WTC11 (cell line): ENCODE measurements at regions not wholly inside any gene's neighbourhood (a gene's known extent, or its start where the extent isn't known, plus 50 kb on each side); places are given as distances from the start of the nearest gene placed in this dataset.

Experiments used
- ATAC-seq: fragments of 200-7000 bp; cut with Tn5 transposase; 2 replicates; pipeline ENCODE4 v1.10.0; 2021; ENCODE audit warnings: mild to moderate bottlenecking, moderate library complexity
- CTCF ChIA-PET: fragments of 300-600 bp; sonication (Branson Sonifier 250); formaldehyde crosslinking; loops from one replicate; lab custom pipeline; 2021; ENCODE audit warnings: antibody characterized with exemption; lab: Charles Lee
- POLR2A ChIA-PET: fragments of 350-600 bp; sonication (Branson Sonifier 250); formaldehyde crosslinking; loops from one replicate; lab custom pipeline; 2021; ENCODE audit warnings: antibody characterized with exemption; lab: Charles Lee
- DNase-seq: peaks from one replicate; pipeline ENCODE4 v3.0.0; 2021; ENCODE audit warnings: low spot score
- H3K27ac Mint-ChIP-seq: 2 replicates; pipeline ENCODE4 v1.8.0; 2021; ENCODE audit warnings: mixed read lengths
- H3K27me3 Mint-ChIP-seq: 2 replicates; pipeline ENCODE4 v1.8.0; 2021; ENCODE audit warnings: low read depth, mild to moderate bottlenecking, moderate library complexity, mixed read lengths
- H3K36me3 Mint-ChIP-seq: 2 replicates; pipeline ENCODE4 v1.8.0; 2021; ENCODE audit warnings: mixed read lengths
- H3K4me1 Mint-ChIP-seq: 2 replicates; pipeline ENCODE4 v1.8.0; 2022; ENCODE audit warnings: mixed read lengths
- H3K4me3 Mint-ChIP-seq: 2 replicates; pipeline ENCODE4 v1.8.0; 2021; ENCODE audit warnings: mild to moderate bottlenecking, moderate library complexity, mixed read lengths
- H3K9me3 Mint-ChIP-seq: 2 replicates; pipeline ENCODE4 v1.8.0; 2021; ENCODE audit warnings: mixed read lengths
- ARID4B ChIP-seq: sonication (generic); formaldehyde crosslinking; IDR thresholded peaks from 2 replicates; pipeline ENCODE4 v1.8.0; 2023; ENCODE audit warnings: missing genetic modification reagents, mild to moderate bottlenecking, borderline replicate concordance
- CDX4 ChIP-seq: fragments of 250-450 bp; sonication (Bioruptor Pico); IDR thresholded peaks from 2 replicates; pipeline ENCODE4 v1.9.0; 2021; ENCODE audit warnings: moderate library complexity, mild to moderate bottlenecking, inconsistent platforms, borderline replicate concordance
- CREB1 ChIP-seq: sonication (generic); formaldehyde crosslinking; IDR thresholded peaks from 2 replicates; pipeline ENCODE4 v1.8.0; 2023; ENCODE audit warnings: mild to moderate bottlenecking, missing genetic modification reagents
- CTCF ChIP-seq: fragments of 200-600 bp; IDR thresholded peaks from 2 replicates; pipeline ENCODE4 v1.8.0; 2022; ENCODE audit warnings: antibody characterized with exemption
- FOXJ3 ChIP-seq: sonication (generic); formaldehyde crosslinking; IDR thresholded peaks from 2 replicates; pipeline ENCODE4 v1.9.0; 2021; ENCODE audit warnings: missing genetic modification reagents, mild to moderate bottlenecking, borderline replicate concordance
- FOXK1 ChIP-seq: sonication (generic); formaldehyde crosslinking; IDR thresholded peaks from 2 replicates; pipeline ENCODE4 v1.8.0; 2022; ENCODE audit warnings: mild to moderate bottlenecking, moderate library complexity, missing genetic modification reagents
- GABPB1 ChIP-seq: sonication (generic); formaldehyde crosslinking; IDR thresholded peaks from 2 replicates; pipeline ENCODE4 v1.8.1; 2023; ENCODE audit warnings: mild to moderate bottlenecking, missing genetic modification reagents
- HMGXB4 ChIP-seq: sonication (generic); formaldehyde crosslinking; IDR thresholded peaks from 2 replicates; pipeline ENCODE4 v1.8.1; 2023; ENCODE audit warnings: mild to moderate bottlenecking, moderate library complexity, missing genetic modification reagents
- JUN ChIP-seq: sonication (generic); formaldehyde crosslinking; IDR thresholded peaks from 2 replicates; pipeline ENCODE4 v1.8.0; 2023; ENCODE audit warnings: mild to moderate bottlenecking, missing genetic modification reagents
- MLX ChIP-seq: sonication (generic); formaldehyde crosslinking; IDR thresholded peaks from 2 replicates; pipeline ENCODE4 v1.8.1; 2023; ENCODE audit warnings: mild to moderate bottlenecking, missing genetic modification reagents, moderate library complexity
- NFYB ChIP-seq: sonication (generic); formaldehyde crosslinking; conservative IDR thresholded peaks from 2 replicates; pipeline ENCODE4 v1.8.0; 2022; ENCODE audit warnings: low read depth, missing genetic modification reagents
- NR3C1 ChIP-seq: sonication (generic); formaldehyde crosslinking; conservative IDR thresholded peaks from 2 replicates; pipeline ENCODE4 v1.8.1; 2023; ENCODE audit warnings: low read depth, mild to moderate bottlenecking, missing genetic modification reagents
- SMAD3 ChIP-seq: sonication (generic); formaldehyde crosslinking; IDR thresholded peaks from 2 replicates; pipeline ENCODE4 v1.8.0; 2022; ENCODE audit warnings: missing genetic modification reagents, mild to moderate bottlenecking, borderline replicate concordance
- TEAD4 ChIP-seq: sonication (generic); formaldehyde crosslinking; IDR thresholded peaks from 2 replicates; pipeline ENCODE4 v1.8.0; 2022; ENCODE audit warnings: mild to moderate bottlenecking, missing genetic modification reagents
- ZNF138 ChIP-seq: sonication (generic); formaldehyde crosslinking; conservative IDR thresholded peaks from 2 replicates; pipeline ENCODE4 v1.8.1; 2022; ENCODE audit warnings: mild to moderate bottlenecking, moderate library complexity, missing genetic modification reagents
- ZNF425 ChIP-seq: fragments of 250-450 bp; sonication (Bioruptor Pico); conservative IDR thresholded peaks from 2 replicates; pipeline ENCODE4 v1.9.0; 2021; ENCODE audit warnings: mild to moderate bottlenecking

- ATAC-seq, result peak; percentile 52
- Mint-ChIP-seq H3K4me3 (no peak overlapping the region), H3K9me3 (peaks cover 4% of the 10 kb centered on the region; the same call in 1 of the 2 replicates)
- TF ChIP-seq FOXJ3 (CRISPR knock-in tag), result no peak
- TF ChIP-seq MLX (CRISPR knock-in tag), result no peak
- no peak for TF ChIP-seq TEAD4
- no peak for TF ChIP-seq CREB1 (CRISPR knock-in tag)
- TF ChIP-seq GABPB1 (CRISPR knock-in tag), result no peak
- TF ChIP-seq JUN (CRISPR knock-in tag), result no peak
- no peak for TF ChIP-seq NR3C1
- TF ChIP-seq CDX4 (CRISPR knock-in tag), result no peak
- no peak for TF ChIP-seq ARID4B (CRISPR knock-in tag)
- no peak for TF ChIP-seq SMAD3 (CRISPR knock-in tag)
- TF ChIP-seq CTCF, result no peak
- no peak for TF ChIP-seq FOXK1 (CRISPR knock-in tag)
- TF ChIP-seq ZNF138 (CRISPR knock-in tag), result no peak
- no peak for TF ChIP-seq ZNF425
- no peak for TF ChIP-seq NFYB
- no peak for TF ChIP-seq HMGXB4
- TF ChIP-seq, all 79 proteins: peak for 0
- Mint-ChIP-seq H3K27me3 (peaks cover 7% of the 10 kb centered on the region; the same call in 1 of the 2 replicates), H3K27ac (no peak overlapping the region), H3K4me1 (peaks cover 28% of the 10 kb centered on the region), H3K36me3 (no peaks in the 10 kb centered on the region)
- CTCF ChIA-PET, result interaction anchor here (0.6 to 0.8 kb wide), 2 partner anchors 25 to 151 kb away, joined by 3 to 4 read pairs; no protein-coding TSS in a partner anchor
- POLR2A ChIA-PET, result no interaction called here
- DNase-seq, result no peak
Measured at GRCh38 chr1:58013237-58013636, 533.3 kb downstream of the OMA1 start.
